Activated CD8-positive, alpha-beta memory T cell treated with anti-CD3 and anti-CD28 coated beads for 36 hours (primary cell): ENCODE measurements at regions not wholly inside any gene's neighbourhood (a gene's known extent, or its start where the extent isn't known, plus 50 kb on each side); places are given as distances from the start of the nearest gene placed in this dataset.

Experiments used
- CTCF ChIA-PET: fragments of 350-600 bp; sonication (Branson Sonifier 250); formaldehyde crosslinking; loops from one replicate; lab custom pipeline; 2021; ENCODE audit warnings: antibody characterized with exemption; lab: Charles Lee
- POLR2A ChIA-PET: fragments of 350-600 bp; sonication (Branson Sonifier 250); formaldehyde crosslinking; loops from one replicate; lab custom pipeline; 2021; ENCODE audit warnings: antibody characterized with exemption; lab: Charles Lee

DNA sequence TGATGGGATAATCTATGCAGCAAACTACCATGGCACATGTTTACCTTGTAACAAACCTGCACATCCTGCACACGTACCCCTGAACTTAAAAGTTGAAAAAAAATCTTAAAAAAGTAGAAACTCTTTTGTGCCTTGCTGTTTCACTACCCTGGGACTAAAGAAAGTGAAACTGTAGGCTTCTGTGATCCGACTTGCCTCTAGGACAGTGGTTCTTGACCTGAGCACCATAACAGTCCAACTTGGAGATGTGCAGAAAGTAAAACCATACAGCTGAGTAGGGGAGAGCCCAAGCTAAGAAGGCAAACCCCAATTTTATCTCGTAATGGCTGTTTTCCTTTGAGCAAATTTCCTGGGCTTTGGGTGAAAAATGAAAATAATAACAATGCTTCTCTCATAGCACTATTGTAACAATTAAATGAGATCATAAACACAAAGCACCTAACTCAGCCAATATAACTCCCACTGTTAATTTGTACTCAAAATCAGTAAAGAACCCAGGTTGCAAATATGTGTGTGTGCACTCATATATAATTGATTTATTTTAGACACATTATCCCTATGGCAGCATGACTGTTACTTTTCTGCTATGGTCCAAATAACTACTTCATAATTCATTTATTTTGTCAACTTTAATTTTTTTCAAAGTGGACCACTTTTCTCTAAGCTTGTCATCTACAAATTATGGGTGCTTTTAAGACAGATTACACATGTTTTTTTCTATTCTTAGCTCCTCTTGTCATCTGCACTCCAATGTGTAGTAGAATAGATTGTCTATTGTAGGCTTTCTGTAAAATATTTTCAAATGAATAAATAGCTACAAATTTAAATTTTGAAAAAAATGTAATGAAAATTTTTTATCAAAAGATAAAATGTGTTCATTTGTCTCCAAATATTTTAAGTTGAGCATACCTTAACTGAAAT lies 334.9 kb downstream of the BTG1 start:
- CTCF ChIA-PET = interaction anchor here (0.7 to 1.1 kb wide), 2 partner anchors 18 to 456 kb away, joined by 3 to 4 read pairs; no protein-coding TSS in a partner anchor
- POLR2A ChIA-PET = no interaction called here

DNA sequence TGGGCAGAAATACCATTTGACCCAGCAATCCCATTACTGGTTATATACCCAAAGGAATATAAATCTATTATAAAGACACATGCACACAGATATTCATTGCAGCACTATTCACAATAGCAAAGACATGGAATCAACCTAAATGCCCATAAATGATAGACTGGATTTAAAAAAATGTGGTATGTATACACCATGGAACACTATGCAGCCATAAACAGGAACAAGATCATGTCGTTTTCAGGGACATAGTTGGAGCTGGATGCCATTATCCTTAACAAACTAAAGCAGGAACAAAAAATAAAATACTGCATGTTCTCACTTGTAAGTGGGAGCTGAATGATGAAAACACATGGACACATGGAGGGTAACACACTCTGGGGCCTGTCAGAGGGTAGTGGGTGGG lies 335.6 kb downstream of the BTG1 start:
- ChIA-PET POLR2A (no interaction called here), CTCF (no interaction called here)

DNA sequence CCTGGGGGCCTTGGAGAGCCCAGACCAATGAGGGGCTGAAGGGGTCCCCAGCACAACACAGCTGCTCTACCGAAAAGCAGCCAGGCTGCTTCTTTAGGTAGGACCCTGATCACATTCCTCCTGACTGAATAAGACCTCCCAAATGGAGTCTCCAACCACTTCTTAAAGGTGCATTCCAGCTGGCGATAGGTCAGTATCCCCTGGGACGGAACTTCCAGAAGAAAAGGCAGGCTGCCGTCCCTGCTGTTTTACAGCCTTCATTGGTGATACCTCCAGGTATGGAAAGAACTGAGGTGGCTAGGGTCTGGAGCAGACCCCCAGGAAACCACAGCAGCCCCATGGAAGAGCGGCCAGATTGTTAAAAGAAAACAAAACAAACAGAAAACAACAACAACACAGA lies 340.6 kb downstream of the BTG1 start:
- ChIA-PET CTCF (no interaction called here), POLR2A (no interaction called here)

DNA sequence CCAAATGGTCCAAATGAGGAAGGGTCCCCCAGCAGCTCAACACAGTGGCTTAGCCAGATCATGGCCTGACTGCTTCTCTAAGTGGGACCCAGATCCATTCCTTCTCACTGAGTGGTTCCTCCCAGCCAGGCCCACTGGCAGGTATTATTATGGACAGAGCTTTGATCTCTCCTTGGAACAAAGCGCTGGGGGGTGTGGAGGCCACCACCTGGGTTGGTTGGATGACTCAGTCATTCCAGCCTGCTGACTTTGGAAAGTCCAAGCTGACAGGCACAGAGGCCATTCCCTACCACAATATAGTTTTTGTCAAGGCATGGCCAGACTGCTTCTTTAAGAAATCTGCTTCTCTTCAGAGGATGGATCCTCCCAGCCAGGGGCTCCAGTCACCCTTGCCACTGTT lies 341.1 kb downstream of the BTG1 start:
- ChIA-PET POLR2A (no interaction called here), CTCF (no interaction called here)

DNA sequence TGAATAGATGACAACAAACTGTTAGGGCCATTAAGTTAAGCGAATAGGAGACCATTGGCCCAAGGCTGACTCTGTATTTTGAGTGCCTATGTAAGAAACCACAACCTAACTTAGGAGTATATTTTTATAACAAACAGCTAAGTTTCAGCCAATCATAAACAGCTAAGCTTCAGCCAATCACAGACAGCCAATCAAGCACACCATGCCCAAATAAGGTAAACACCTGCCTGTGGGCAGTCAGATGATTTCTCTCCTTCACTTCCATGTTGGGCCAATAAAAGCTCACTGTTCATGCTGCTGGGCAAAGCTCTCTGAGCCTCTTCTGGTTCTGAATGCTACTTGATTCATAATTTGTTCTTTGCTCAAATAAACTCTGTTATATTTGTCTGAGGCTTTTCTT lies 344.6 kb downstream of the BTG1 start:
- ChIA-PET POLR2A (no interaction called here), CTCF (no interaction called here)

DNA sequence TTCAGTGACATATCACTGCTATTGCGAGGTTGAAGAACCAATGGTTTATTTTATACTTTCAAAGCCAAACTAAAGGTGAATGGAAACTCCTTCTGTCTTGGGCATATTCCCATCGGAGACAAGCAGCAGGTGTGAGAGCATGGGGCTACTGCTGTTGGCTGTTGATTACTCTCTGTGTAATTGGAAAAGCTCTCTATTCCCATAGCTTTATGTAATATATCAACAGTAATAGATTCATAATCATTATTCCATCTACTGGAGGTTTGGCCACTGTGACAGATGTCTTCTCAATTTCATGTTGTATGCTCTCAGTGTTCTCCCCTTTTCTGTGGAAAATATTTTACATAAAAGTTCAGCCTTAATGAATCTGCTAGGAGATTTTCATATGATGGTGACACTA lies 352.0 kb downstream of the BTG1 start:
- ChIA-PET POLR2A (no interaction called here), CTCF (no interaction called here)

DNA sequence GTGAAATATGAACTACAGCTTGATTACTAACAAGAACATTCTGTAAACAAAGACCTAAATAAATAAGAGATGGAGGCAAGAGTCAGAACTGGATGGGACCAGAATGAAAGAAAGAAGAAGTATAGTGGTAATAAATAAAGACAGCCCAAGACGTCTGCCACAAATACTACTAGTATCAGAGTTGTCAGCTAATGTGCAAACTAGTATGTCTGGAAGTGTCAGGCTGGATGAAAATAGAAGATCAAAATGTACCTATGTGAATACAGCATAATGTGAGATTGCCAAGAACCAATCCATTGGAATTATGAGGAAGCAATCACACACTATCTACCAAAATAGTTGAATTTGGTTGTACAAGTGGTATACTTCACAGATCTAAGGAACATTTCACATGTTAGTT lies 353.0 kb downstream of the BTG1 start:
- ChIA-PET CTCF (no interaction called here), POLR2A (no interaction called here)

DNA sequence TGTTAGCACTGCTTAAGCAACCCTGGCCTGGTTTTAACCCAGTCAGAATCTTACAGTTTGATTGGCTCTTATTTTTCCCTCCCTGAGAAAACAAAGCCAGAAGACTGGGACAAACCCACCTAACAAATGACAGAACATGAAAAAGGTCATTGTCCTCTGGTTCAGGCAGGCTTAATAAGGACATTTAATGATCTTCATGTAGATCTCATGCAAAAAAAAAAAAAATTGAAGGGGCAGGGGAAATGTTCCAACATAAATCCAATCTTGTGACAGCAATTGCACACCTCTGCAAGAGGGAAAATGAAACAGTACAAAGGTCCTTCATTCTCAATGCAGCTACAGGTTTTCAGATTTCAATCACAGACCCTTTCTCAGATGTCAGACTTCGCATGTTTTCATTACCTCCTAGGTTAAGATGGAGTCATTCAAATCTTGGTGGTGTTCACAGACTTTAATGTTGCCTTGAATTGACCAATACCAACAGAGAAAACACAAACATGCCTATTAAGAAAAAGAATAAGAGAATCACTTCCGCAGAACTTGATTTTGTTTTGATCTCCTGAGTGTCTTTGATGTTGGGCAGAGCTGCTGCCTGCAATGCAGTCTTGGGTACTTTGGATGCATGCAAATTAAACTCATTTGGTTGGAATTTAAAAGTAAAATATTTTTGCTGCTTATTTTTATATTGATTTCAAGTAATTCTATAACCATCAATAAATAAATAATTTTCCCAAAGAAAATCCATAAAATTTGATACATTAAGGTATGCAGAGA lies 359.0 kb downstream of the BTG1 start:
- CTCF ChIA-PET = no interaction called here
- POLR2A ChIA-PET = no interaction called here

DNA sequence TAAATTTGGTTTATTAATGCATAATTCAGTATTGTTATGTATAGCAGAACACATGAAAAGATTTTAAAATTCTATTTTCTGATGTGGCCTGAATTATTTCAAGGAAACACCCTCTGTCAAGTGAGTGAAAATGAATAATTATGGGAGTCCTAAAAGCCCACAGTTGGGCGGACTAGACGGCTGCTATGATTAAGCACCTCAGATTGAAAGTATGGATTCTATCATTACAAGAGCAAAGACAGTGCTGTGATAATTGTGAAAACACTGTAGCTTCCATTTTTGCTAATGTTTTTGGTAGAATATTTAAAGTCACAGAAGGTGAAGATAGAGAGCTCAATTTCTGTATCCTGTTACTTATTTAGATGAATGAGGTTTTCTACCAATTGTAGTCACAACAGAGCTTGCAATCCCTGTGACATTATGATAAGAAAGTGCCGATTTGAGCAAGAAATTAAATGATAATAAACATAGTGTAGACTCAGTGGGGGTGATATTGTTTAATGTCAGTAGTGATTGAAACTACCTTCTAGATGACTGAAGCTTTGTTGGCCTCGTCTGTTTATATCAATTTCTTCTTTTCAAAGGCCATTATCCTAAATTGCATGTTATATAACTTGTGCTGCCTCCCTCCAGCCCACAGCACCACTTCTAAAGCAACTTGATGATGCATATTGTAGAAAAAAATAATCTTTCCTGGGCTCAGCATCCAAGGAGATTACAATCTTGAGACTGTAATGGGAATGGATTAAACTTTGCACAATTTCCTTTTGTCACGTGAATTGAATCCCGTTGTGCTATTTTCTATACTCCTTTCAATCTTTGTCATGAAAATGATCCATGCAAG lies 359.8 kb downstream of the BTG1 start:
- ChIA-PET CTCF (no interaction called here), POLR2A (no interaction called here)

DNA sequence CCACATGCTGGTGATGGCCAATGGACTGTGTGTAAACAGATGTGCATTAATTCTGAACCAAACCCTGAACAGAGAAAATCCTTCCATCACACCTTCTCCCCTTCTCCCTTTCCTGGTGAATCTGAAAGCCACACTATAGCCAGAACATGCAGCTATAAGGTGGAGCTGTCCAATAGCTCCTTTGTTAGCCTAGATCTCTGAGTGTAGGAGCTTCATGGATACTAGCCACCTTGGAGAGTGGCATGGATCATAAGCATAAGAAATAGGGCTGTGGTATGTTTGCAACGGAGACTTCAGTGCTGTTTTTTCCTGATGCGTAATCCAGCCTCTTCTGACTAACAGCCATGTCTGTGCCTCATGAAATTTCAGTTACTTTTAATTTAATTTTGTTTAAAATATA lies 364.5 kb downstream of the BTG1 start:
- POLR2A ChIA-PET = no interaction called here
- CTCF ChIA-PET = no interaction called here

DNA sequence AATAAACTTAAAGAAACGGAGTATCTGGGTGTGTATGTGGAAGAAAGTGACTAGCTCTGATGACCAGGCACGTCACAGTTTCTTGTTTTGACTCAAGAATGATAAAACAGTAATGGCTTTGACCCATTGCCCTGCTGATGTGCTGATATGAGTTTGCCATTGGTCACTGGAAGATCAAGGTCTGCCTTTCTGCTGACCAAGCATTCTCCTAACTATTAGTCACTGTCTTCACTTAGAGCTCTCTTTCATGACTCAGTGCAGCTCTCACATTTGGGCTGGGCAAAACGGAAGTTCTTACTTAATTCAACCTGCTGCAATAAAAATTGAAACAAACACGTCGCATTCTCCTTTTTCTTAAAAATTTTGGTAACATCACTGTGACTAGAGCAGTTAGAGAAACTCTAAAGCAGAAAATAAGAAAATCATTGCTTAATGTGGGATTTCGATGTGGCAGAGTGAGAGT lies 366.7 kb downstream of the BTG1 start:
- POLR2A ChIA-PET = interaction anchor here (0.6 kb wide), 1 partner anchor 200 kb away, joined by 6 read pairs; no protein-coding TSS in a partner anchor
- CTCF ChIA-PET = no interaction called here

DNA sequence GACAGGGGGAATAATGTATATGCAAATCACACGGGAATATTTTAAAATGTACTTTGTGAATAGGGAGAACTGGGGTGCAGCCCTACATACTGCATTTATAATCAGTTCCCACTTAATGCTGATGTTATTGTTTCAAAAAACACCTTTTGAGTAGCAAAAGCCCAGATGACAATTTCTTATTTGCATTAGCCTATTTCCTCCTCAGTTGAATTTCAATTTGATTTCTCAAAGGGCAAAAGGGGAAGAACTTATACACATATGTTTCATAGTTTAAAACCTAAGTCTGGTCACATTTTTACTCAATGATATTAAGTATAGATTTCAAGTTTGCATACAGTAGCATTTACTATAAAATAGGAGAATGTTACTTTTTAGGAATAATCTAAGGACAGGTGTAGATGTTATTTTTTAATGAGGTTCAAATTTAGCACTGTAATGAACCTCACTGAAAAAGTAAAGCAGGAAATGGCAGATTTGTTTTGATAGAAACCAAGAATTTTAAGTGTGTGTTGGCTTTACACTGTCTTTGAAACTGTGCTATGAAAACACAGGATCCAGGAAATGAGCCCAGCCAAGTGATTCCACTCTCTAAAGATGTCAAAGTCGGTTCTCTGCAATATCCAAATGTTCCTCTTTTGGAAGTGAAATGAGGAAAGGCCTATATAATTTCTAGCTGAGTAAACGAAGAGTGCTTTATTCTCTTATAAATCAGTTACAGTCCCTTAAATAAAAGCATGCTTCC lies 367.4 kb downstream of the BTG1 start:
- ChIA-PET POLR2A (interaction anchor here (0.6 kb wide), 1 partner anchor 199 kb away, joined by 6 read pairs; no protein-coding TSS in a partner anchor), CTCF (no interaction called here)

DNA sequence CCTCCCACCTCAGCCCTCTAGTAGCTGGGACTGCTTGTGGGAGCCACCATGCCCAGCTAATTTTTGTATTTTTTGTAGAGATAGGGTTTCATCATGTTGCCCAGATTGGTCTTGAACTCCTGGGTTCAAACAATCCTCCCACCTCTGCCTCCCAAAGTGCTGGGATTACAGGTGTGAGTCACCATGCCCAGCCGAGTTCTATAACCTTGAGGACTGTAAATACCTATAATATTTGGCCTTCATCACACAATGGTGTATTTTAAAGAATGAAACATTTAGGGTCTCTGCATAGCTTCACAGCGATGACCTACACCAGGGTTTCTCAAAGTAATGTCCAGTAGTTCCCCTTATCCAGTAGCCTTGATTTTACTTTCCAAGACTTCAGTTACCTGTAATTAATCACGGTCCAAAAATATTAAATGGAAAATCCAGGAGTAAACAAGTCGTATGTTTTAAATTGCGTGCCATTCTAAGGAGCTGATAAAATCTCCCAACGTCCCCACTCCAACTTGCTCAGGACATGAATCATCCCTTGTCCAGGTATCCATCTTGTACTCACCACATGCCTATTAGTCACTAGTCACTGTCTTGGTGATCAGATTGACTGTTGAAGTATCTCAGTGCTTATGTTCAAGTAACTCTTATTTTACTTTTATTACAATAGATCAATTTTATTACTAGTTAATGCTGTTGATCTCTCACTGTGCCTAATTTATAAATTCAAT lies 368.2 kb downstream of the BTG1 start:
- ChIA-PET CTCF (no interaction called here), POLR2A (no interaction called here)

DNA sequence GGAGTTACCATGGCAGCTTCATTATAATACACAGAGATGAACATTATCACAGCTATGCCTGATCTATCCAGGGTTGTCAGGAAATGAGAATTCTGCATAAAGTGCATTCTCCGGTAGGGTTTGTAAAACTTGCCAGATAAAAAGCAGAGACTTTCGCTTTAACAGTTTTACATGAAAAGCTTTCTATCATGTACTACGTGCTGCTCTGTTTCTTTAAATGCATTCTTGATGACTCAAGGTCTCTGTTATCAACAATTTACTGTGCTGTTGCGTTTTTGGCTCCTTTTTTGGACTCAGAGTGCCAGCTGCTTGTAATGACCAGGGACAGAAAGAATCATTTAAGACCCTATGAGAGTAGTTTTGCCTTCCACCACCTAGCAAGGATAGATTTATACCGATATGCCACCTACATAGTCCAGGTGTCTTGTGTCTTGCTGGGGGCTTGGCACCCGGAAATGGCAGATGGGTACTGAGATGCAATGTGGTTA lies 371.2 kb downstream of the BTG1 start:
- POLR2A ChIA-PET = no interaction called here

DNA sequence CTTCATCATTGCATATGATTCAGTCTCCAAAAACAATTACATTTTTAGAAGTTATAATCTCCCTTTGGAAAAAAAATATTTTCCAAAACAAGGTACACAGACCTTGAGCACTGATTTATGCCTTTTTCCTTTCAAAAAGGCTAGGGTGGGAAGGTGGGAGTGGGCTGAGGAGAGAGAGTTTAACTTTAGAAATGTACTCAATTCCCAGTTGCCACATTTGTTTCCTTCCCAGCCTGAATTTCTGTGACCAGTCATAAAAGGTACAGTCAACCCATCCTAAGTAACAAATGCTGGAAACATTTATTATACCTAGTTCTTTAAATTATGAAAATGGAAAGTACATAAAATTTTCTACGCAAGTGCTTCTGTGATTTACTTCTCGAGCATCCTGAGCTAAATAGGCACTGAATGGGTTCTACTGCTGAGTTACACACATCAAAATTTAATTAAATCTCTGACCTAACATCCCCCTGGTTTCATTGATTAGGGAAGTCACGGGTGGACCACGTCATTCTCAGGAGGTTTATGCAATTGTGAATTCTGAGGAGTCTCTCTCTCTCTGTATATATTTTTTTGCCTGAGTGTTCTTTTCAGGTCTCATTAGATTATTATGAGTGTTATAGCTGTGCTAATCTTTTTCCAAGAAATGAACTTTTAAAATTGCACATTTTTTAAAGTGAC lies 371.8 kb downstream of the BTG1 start:
- CTCF ChIA-PET = no interaction called here
- POLR2A ChIA-PET = no interaction called here

More for the DNA sequence above, 371.2 kb downstream of the BTG1 start:
- CTCF ChIA-PET = no interaction called here

DNA sequence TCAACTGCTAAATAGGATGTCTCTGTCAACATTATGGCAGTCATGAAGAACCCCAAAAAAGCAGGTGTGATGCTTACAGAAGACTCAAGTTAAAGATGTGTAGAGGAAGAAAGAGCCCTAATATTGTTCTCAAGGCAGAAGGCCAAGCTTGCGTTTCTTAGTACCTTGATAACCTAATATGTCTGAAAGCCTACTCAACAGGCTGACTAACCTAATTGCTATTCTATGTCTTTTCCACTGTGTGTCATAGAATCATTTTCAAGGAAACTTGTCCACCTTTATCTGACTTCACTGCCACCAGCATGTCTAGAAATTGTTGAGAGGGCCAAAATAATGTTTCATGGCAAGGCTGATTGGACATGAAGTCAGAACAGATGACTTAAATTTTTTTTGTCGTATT lies 373.2 kb downstream of the BTG1 start:
- CTCF ChIA-PET = no interaction called here
- POLR2A ChIA-PET = no interaction called here

DNA sequence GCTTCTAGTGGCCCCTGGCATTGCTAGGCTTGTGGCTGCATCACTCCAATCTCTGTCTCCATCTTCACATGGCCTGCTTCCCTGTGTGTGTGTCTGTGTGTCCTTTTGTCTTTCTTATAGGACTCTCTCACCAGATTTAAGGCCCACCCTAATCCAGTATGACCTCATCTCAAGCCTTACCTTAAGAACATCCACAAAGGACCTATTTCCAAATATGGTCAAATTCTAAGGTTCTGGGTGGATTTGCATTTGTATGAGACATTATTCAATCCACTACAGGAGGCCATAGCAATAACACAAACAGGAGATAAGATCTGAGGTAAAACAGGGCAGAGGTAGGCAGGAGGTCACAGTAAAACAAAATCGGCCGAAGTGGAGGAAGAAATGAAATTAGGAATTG lies 375.9 kb downstream of the BTG1 start:
- ChIA-PET POLR2A (no interaction called here), CTCF (no interaction called here)

DNA sequence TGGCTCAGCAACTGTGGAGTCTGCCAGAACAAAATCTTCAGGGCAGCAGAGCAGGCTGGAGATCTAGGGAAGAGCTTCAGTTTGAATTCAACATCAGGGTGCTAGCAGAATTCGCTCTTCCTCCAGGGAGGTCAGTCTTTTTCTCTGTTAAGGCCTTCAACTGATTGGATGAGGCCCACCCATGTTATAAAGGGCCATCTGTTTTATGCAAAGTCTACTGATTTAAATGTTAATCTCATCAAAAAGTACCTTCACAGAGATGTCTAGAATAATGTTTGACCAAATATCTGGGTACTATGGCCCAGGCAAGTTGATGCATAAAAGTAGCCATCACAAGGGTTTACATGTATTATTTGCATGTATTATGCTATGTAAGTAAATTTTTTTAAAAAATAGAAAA lies 378.4 kb downstream of the BTG1 start:
- POLR2A ChIA-PET = no interaction called here
- CTCF ChIA-PET = no interaction called here
